ENCODE measurements at regions not wholly inside any gene's neighbourhood (a gene's known extent, or its start where the extent isn't known, plus 50 kb on each side); places are given as distances from the start of the nearest gene placed in this dataset.

GRCh38 chr4:27506401-27506800 is 645.8 kb downstream of the STIM2 start:
- TF ChIP-seq POLR2A (IDR thresholded peaks at IDR 0.05) = no peak
- no peak for TF ChIP-seq CTCF (IDR thresholded peaks at IDR 0.05)

All from lower leg skin (tissue), 3 donors.